ENCODE measurements at regions not wholly inside any gene's neighbourhood (a gene's known extent, or its start where the extent isn't known, plus 50 kb on each side); places are given as distances from the start of the nearest gene placed in this dataset.

- TF ChIP-seq CTCF (IDR thresholded peaks at IDR 0.05) (no peak), POLR2A (IDR thresholded peaks at IDR 0.05) (no peak)
These were observed 108.6 kb downstream of the MAB21L3 start for GRCh38 chr1:116219651-116220434.

Measured in testis (tissue), 2 donors.